ENCODE measurements at regions not wholly inside any gene's neighbourhood (a gene's known extent, or its start where the extent isn't known, plus 50 kb on each side); places are given as distances from the start of the nearest gene placed in this dataset.

DNA sequence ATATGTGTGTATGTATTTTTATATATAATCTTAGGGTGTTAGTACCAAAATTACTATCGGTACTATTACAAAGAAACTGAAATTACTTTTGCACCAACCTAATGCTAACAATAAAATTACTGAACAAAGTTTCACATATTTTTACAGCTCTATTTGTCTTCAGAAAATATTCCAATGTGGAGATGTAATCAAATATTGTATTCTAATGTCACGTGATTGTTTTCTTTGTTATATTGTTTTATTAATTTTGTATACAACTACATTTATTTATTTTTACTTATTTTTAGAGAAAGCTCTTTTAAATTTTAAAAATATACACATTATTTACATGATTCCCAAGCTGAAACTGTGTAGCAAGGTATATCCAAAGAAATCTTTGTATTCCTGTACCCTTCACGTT is 227.1 kb upstream of the KLF12 start:
- WGBS, 2 donors, result 96 to 97% methylated on average over 3 of the region's 3 CpGs
- H3K36me3 ChIP-seq, result no peaks in the 10 kb centered on the region
- DNase-seq, result no peak
- no peak overlapping the region for H3K4me3 ChIP-seq (replicated peaks in 1 of 3)
- no peaks in the 10 kb centered on the region for H3K9me3 ChIP-seq
- TF ChIP-seq POLR2A (IDR thresholded peaks at IDR 0.05), result no peak
- no peak for TF ChIP-seq CTCF (IDR thresholded peaks at IDR 0.05)
- no peaks in the 10 kb centered on the region for H3K27me3 ChIP-seq
- intact Hi-C loops (cut with DNase I), result no loop called here
- H3K4me1 ChIP-seq, result no peaks in the 10 kb centered on the region
- no peak overlapping the region for H3K27ac ChIP-seq

- Histone ChIP-seq H3K4me1 (no peaks in the 10 kb centered on the region), H3K4me3 (replicated peaks in 1 of 3) (no peak overlapping the region)
- WGBS, 2 donors, result 43 to 80% methylated on average over 1 to 5 of the region's 5 CpGs
Measured at GRCh38 chr13:74346960-74347359, 212.8 kb upstream of the KLF12 start.

GRCh38 chr13:74338341-74338740 is 204.1 kb upstream of the KLF12 start:
- intact Hi-C loops (cut with DNase I), result no loop called here
- Histone ChIP-seq H3K27ac (no peak overlapping the region), H3K4me1 (no peaks in the 10 kb centered on the region), H3K9me3 (no peaks in the 10 kb centered on the region), H3K27me3 (no peaks in the 10 kb centered on the region), H3K36me3 (no peaks in the 10 kb centered on the region), H3K4me3 (replicated peaks in 1 of 3) (no peak overlapping the region)
- 85 to 87% methylated on average over 1 of the region's 1 CpG for whole genome bisulfite sequencing, 2 donors
- no peak for TF ChIP-seq CTCF (IDR thresholded peaks at IDR 0.05)
- TF ChIP-seq POLR2A (IDR thresholded peaks at IDR 0.05), result no peak
- DNase-seq, result no peak

More at GRCh38 chr13:74346960-74347359, 212.8 kb upstream of the KLF12 start:
- no peak overlapping the region for H3K27ac ChIP-seq
- no peaks in the 10 kb centered on the region for H3K9me3 ChIP-seq
- no peaks in the 10 kb centered on the region for H3K36me3 ChIP-seq
- no peaks in the 10 kb centered on the region for H3K27me3 ChIP-seq
- intact Hi-C loops (cut with DNase I), result no loop called here
- DNase-seq, result no peak
- TF ChIP-seq CTCF (IDR thresholded peaks at IDR 0.05) (no peak), POLR2A (IDR thresholded peaks at IDR 0.05) (no peak)

DNA sequence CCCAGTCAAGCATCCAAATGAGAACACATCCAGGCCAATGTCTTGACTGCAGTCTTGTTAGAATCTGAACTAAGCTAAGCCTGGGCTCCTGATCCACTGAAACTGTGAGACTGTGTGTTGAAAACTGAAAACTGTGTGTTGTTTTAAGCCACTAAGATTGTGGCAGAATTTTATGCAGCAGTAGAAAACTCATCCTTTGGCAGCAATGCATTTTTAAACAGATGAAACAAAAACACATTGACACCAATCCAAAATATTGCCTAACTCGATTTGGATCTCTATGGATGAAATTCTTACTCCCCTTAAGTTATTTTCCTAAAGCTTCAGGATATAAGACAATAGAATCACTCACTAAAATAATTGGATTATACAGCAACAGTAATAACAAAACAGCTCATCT is 202.3 kb upstream of the KLF12 start:
- Histone ChIP-seq H3K27me3 (no peaks in the 10 kb centered on the region), H3K9me3 (no peaks in the 10 kb centered on the region), H3K4me1 (no peaks in the 10 kb centered on the region), H3K27ac (no peak overlapping the region), H3K4me3 (replicated peaks in 1 of 3) (no peak overlapping the region), H3K36me3 (no peaks in the 10 kb centered on the region)
- DNase-seq, result no peak
- intact Hi-C loops (cut with DNase I), result no loop called here
- TF ChIP-seq POLR2A (IDR thresholded peaks at IDR 0.05) (no peak), CTCF (IDR thresholded peaks at IDR 0.05) (no peak)
- whole genome bisulfite sequencing, 2 donors, result 72 to 89% methylated on average over 1 of the region's 1 CpG

- Histone ChIP-seq H3K36me3 (no peaks in the 10 kb centered on the region), H3K9me3 (no peaks in the 10 kb centered on the region), H3K4me3 (replicated peaks in 1 of 3) (no peak overlapping the region), H3K4me1 (no peaks in the 10 kb centered on the region), H3K27me3 (no peaks in the 10 kb centered on the region), H3K27ac (no peak overlapping the region)
- WGBS, 2 donors, result 62 to 79% methylated on average over 2 of the region's 2 CpGs
- intact Hi-C loops (cut with DNase I), result no loop called here
- TF ChIP-seq POLR2A (IDR thresholded peaks at IDR 0.05), result no peak
- TF ChIP-seq CTCF (IDR thresholded peaks at IDR 0.05), result no peak
- DNase-seq, result no peak
Measured at GRCh38 chr13:74335370-74335769, 201.2 kb upstream of the KLF12 start.
